Prostate gland (tissue), 2 donors: ENCODE measurements at regions not wholly inside any gene's neighbourhood (a gene's known extent, or its start where the extent isn't known, plus 50 kb on each side); places are given as distances from the start of the nearest gene placed in this dataset.

Source experiments
- DNase-seq: peaks from one replicate; pipeline ENCODE4 v3.0.0-alpha.2; 2019; ENCODE audit warnings: low spot score
- H3K27ac ChIP-seq, 2 donors: fragments of 200-600 bp; sonication (generic); 2 replicates each; pipeline ENCODE4 v1.5.1; 2017 to 2019
- H3K27me3 ChIP-seq: fragments of 200-600 bp; sonication (generic); replicated peaks from 2 replicates; pipeline ENCODE4 v1.5.1; 2019; ENCODE audit not compliant: insufficient read depth
- H3K36me3 ChIP-seq, 2 donors: fragments of 200-600 bp; sonication (generic); 1 replicate in 1 of 2; 2 replicates in 1 of 2; pipeline versions ENCODE4 v1.5.1 to v1.8.1; 2017 to 2019
- H3K4me1 ChIP-seq: fragments of 200-600 bp; sonication (generic); replicated peaks from 2 replicates; pipeline ENCODE4 v1.5.1; 2019
- H3K4me3 ChIP-seq, 2 donors: fragments of 200-600 bp; sonication (generic); 2 replicates each; pipeline ENCODE4 v1.5.1; 2017 to 2019
- H3K9me3 ChIP-seq: fragments of 200-600 bp; sonication (generic); 2 replicates; pipeline ENCODE4 v1.5.1; 2017
- CTCF ChIP-seq, 4 experiments: fragments of 200-600 bp in 2 of 4; fragments of 450-650 bp in 2 of 4; sonication (generic) in 2 of 4; IDR thresholded peaks; 1 replicate in 3 of 4; 2 replicates in 1 of 4; pipeline ENCODE4 v1.5.1; 2016 to 2019; ENCODE audit warnings: antibody characterized with exemption in 4 of 4, mild to moderate bottlenecking in 2 of 4, moderate library complexity in 2 of 4
- POLR2A ChIP-seq: fragments of 450-650 bp; IDR thresholded peaks from one replicate; pipeline ENCODE4 v1.6.1; 2016; ENCODE audit warnings: antibody characterized with exemption, mild to moderate bottlenecking
- POLR2AphosphoS5 ChIP-seq: sonication (generic); formaldehyde crosslinking; IDR thresholded peaks from one replicate; pipeline ENCODE4 v1.6.1; 2017; ENCODE audit warnings: antibody characterized with exemption
- WGBS: methylation state at CpG from one replicate; pipeline ENCODE4 v1.1.5; 2018; 5-methylcytosine and 5-hydroxymethylcytosine counted together
- intact Hi-C: fragments of 100-400 bp; cut with DNase I; formaldehyde crosslinking; loops from one replicate; pipeline ENCODE4 v1.14.2; 2022

GRCh38 chr2:147553775-147554271 lies 291.0 kb upstream of the ACVR2A start:
- Histone ChIP-seq H3K4me3 (no peak overlapping the region), H3K27ac (no peak overlapping the region), H3K9me3 (no peaks in the 10 kb centered on the region), H3K27me3 (no peaks in the 10 kb centered on the region), H3K36me3 (no peaks in the 10 kb centered on the region), H3K4me1 (no peaks in the 10 kb centered on the region)
- 80% methylated on average over 6 of the region's 6 CpGs for WGBS
- DNase-seq, result no peak
- TF ChIP-seq POLR2A, result no peak
- no peak for TF ChIP-seq CTCF (IDR thresholded peaks at IDR 0.05)
- TF ChIP-seq POLR2AphosphoS5, result no peak
- intact Hi-C loops, result no loop called here

- no peaks in the 10 kb centered on the region for H3K4me1 ChIP-seq
- intact Hi-C loops, result no loop called here
- no peaks in the 10 kb centered on the region for H3K27me3 ChIP-seq
- no peak for TF ChIP-seq POLR2AphosphoS5
- TF ChIP-seq CTCF (IDR thresholded peaks at IDR 0.05), result no peak
- TF ChIP-seq POLR2A, result no peak
- no peak for DNase-seq
- 93% methylated on average over 5 of the region's 5 CpGs for WGBS
- H3K36me3 ChIP-seq, result no peaks in the 10 kb centered on the region
- no peak overlapping the region for H3K27ac ChIP-seq
- no peaks in the 10 kb centered on the region for H3K9me3 ChIP-seq
- H3K4me3 ChIP-seq, result no peak overlapping the region
These were observed 293.7 kb upstream of the ACVR2A start for GRCh38 chr2:147550995-147551731.

GRCh38 chr2:147549054-147549453 lies 295.8 kb upstream of the ACVR2A start:
- Histone ChIP-seq H3K27ac (no peak overlapping the region), H3K9me3 (no peaks in the 10 kb centered on the region), H3K36me3 (no peaks in the 10 kb centered on the region), H3K4me1 (no peaks in the 10 kb centered on the region), H3K27me3 (no peaks in the 10 kb centered on the region), H3K4me3 (no peak overlapping the region)
- DNase-seq, result no peak
- intact Hi-C loops, result no loop called here
- TF ChIP-seq POLR2AphosphoS5 (no peak), CTCF (IDR thresholded peaks at IDR 0.05) (no peak)

GRCh38 chr2:147548451-147548850 lies 296.4 kb upstream of the ACVR2A start:
- H3K27me3 ChIP-seq, result no peaks in the 10 kb centered on the region
- 100% methylated on average over 1 of the region's 1 CpG for WGBS
- intact Hi-C loops, result no loop called here
- no peak overlapping the region for H3K27ac ChIP-seq
- no peak overlapping the region for H3K4me3 ChIP-seq
- no peaks in the 10 kb centered on the region for H3K36me3 ChIP-seq
- no peak for DNase-seq
- no peaks in the 10 kb centered on the region for H3K4me1 ChIP-seq
- no peaks in the 10 kb centered on the region for H3K9me3 ChIP-seq
- TF ChIP-seq CTCF (IDR thresholded peaks at IDR 0.05), result no peak
- TF ChIP-seq POLR2AphosphoS5, result no peak
- no peak for TF ChIP-seq POLR2A

- Histone ChIP-seq H3K36me3 (no peaks in the 10 kb centered on the region), H3K4me1 (no peaks in the 10 kb centered on the region), H3K4me3 (no peak overlapping the region), H3K27ac (no peak overlapping the region), H3K9me3 (no peaks in the 10 kb centered on the region), H3K27me3 (no peaks in the 10 kb centered on the region)
- DNase-seq, result no peak
- WGBS, result 78% methylated on average over 1 of the region's 1 CpG
- intact Hi-C loops, result no loop called here
- no peak for TF ChIP-seq POLR2A
- TF ChIP-seq POLR2AphosphoS5, result no peak
- TF ChIP-seq CTCF (IDR thresholded peaks at IDR 0.05), result no peak
These were observed 297.4 kb upstream of the ACVR2A start for GRCh38 chr2:147547440-147547839.
